ENCODE measurements at regions not wholly inside any gene's neighbourhood (a gene's known extent, or its start where the extent isn't known, plus 50 kb on each side); places are given as distances from the start of the nearest gene placed in this dataset.

DNA sequence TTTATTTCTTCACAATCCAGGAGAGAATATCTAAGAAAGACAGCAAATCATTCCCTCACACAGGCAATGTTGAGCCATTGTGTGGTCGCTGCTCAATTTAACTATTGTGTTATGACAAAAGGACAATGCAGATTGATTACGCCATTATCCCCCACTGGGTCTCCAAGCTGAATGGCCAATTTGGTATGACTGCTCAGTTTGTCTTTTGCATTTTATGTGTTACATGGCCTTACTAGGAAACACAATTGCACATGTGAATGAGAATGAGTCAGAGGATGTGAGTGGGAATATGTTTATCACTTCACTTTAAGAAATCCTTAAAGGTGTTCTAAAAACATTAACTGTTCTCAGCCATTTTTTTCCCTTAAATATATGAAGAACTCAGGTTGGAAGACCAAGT, 108.3 kb downstream of the FAM174A start:
- ATAC-seq (no peak), FAIRE-seq (no peak), DNase-seq (ENCODE audit: low read depth, low spot score) (no peak)
- Histone ChIP-seq H3K79me2 (ENCODE audit: control insufficient read depth, insufficient read depth, low read length) (no peaks in the 10 kb centered on the region), H3K27me3 (replicated peaks in 1 of 2; ENCODE audit: control insufficient read depth in 2 of 2, insufficient read depth in 2 of 2, low read length in 1 of 2) (no peaks in the 10 kb centered on the region), H2AFZ (ENCODE audit: control insufficient read depth, low read depth, low read length) (no peak overlapping the region), H3K36me3 (ENCODE audit: control insufficient read depth in 2 of 2, insufficient read depth in 2 of 2, low read length in 1 of 2) (no peaks in the 10 kb centered on the region), H3K4me1 (ENCODE audit: control insufficient read depth, insufficient read depth, low read length) (no peaks in the 10 kb centered on the region), H3K27ac (ENCODE audit: control insufficient read depth, insufficient read depth) (no peak overlapping the region), H3K4me3 (no peak overlapping the region), H4K20me1 (ENCODE audit: control insufficient read depth, insufficient read depth) (no peaks in the 10 kb centered on the region), H3K9me3 (replicated peaks; ENCODE audit: control insufficient read depth, insufficient read depth, low read length) (no peaks in the 10 kb centered on the region), H3K9ac (ENCODE audit: control insufficient read depth, insufficient read depth, low read length) (no peak overlapping the region), H3K4me2 (ENCODE audit: control insufficient read depth, insufficient read depth) (no peak overlapping the region)
- intact Hi-C loops (cut with micrococcal nuclease; ENCODE audit: unreplicated experiment): no loop called here
- ChIA-PET SMC1A (ENCODE audit: uncharacterized antibody, unreplicated experiment) (interaction anchor here (1.7 kb wide), 1 partner anchor 12 kb away, joined by 4 read pairs; no protein-coding TSS in a partner anchor), POLR2A (no interaction called here), CTCF (no interaction called here), RAD21 (ENCODE audit: unreplicated experiment) (interaction anchor here (1.7 kb wide), 1 partner anchor 11 kb away, joined by 4 read pairs; no protein-coding TSS in a partner anchor)
- 91% methylated on average over 2 of the region's 2 CpGs for WGBS (ENCODE audit: insufficient coverage, insufficient replicate concordance, low lambda C conversion rate, missing lambda C conversion rate)
- in situ Hi-C loops (cut with MboI): no loop called here
- no peak for TF ChIP-seq SMAD5 (IDR thresholded peaks at IDR 0.05; ENCODE audit: low read depth)
- TF ChIP-seq STAT1 (conservative IDR thresholded peaks at IDR 0.05): no peak
- no peak for TF ChIP-seq IKZF2 (IDR thresholded peaks at IDR 0.05)
- TF ChIP-seq BCL11A (IDR thresholded peaks at IDR 0.05; ENCODE audit: low read depth, low read length): no peak
- TF ChIP-seq TBL1XR1 (IDR thresholded peaks at IDR 0.05; ENCODE audit: low read depth, low read length): no peak
- no peak for TF ChIP-seq MEF2A (IDR thresholded peaks at IDR 0.05; ENCODE audit: insufficient read depth, low read depth, low read length)
- no peak for TF ChIP-seq LARP7 (IDR thresholded peaks at IDR 0.05)
- no TSS peak for BruUV-seq (replicated peaks)

DNA sequence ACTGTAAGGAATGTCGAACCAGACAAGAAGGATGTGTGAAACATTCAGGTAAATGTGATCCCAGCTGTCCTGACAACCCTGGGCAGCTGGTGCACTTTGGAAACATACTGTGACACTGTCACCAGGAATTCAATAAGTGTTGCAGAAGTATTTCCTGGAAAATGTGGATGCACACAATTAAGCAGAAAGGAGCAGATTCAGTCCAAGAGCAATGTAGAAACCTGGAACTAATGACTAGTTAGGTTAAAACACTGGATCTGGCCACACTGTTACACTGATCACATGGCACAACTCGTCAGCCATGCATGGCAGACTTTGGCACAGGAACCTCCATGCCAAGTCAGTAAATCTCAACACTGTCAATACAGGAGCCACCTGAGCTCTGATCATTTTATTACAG, 109.0 kb downstream of the FAM174A start:
- in situ Hi-C loops (cut with MboI): no loop called here
- no peak for TF ChIP-seq BHLHE40 (IDR thresholded peaks at IDR 0.05; ENCODE audit: borderline replicate concordance in 1 of 2, low read depth in 2 of 2, low read length in 1 of 2)
- TF ChIP-seq, protein P1, sequence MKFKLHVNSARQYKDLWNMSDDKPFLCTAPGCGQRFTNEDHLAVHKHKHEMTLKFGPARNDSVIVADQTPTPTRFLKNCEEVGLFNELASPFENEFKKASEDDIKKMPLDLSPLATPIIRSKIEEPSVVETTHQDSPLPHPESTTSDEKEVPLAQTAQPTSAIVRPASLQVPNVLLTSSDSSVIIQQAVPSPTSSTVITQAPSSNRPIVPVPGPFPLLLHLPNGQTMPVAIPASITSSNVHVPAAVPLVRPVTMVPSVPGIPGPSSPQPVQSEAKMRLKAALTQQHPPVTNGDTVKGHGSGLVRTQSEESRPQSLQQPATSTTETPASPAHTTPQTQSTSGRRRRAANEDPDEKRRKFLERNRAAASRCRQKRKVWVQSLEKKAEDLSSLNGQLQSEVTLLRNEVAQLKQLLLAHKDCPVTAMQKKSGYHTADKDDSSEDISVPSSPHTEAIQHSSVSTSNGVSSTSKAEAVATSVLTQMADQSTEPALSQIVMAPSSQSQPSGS (IDR thresholded peaks at IDR 0.05; ENCODE audit: low read length): no peak
- TF ChIP-seq SREBF2 (IDR thresholded peaks at IDR 0.05; ENCODE audit: low read length): no peak
- TF ChIP-seq CBFB (IDR thresholded peaks at IDR 0.05; ENCODE audit: low read depth): no peak
- TF ChIP-seq KLF5 (IDR thresholded peaks at IDR 0.05; ENCODE audit: partially characterized antibody): no peak
- TF ChIP-seq, protein P2, sequence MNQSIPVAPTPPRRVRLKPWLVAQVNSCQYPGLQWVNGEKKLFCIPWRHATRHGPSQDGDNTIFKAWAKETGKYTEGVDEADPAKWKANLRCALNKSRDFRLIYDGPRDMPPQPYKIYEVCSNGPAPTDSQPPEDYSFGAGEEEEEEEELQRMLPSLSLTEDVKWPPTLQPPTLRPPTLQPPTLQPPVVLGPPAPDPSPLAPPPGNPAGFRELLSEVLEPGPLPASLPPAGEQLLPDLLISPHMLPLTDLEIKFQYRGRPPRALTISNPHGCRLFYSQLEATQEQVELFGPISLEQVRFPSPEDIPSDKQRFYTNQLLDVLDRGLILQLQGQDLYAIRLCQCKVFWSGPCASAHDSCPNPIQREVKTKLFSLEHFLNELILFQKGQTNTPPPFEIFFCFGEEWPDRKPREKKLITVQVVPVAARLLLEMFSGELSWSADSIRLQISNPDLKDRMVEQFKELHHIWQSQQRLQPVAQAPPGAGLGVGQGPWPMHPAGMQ (IDR thresholded peaks at IDR 0.05; ENCODE audit: borderline replicate concordance): no peak
- TF ChIP-seq, protein P3, sequence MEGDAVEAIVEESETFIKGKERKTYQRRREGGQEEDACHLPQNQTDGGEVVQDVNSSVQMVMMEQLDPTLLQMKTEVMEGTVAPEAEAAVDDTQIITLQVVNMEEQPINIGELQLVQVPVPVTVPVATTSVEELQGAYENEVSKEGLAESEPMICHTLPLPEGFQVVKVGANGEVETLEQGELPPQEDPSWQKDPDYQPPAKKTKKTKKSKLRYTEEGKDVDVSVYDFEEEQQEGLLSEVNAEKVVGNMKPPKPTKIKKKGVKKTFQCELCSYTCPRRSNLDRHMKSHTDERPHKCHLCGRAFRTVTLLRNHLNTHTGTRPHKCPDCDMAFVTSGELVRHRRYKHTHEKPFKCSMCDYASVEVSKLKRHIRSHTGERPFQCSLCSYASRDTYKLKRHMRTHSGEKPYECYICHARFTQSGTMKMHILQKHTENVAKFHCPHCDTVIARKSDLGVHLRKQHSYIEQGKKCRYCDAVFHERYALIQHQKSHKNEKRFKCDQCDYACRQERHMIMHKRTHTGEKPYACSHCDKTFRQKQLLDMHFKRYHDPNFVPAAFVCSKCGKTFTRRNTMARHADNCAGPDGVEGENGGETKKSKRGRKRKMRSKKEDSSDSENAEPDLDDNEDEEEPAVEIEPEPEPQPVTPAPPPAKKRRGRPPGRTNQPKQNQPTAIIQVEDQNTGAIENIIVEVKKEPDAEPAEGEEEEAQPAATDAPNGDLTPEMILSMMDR (IDR thresholded peaks at IDR 0.05 in 2 of 3, conservative IDR thresholded peaks at IDR 0.05 in 1 of 3; ENCODE audit: control insufficient read depth in 2 of 3, extremely low read depth in 1 of 3, insufficient read depth in 1 of 3, low read depth in 3 of 3, low read length in 3 of 3): no peak
- TF ChIP-seq ZNF384 (IDR thresholded peaks at IDR 0.05; ENCODE audit: borderline replicate concordance, low read depth, low read length): no peak

More for the DNA sequence above, 109.0 kb downstream of the FAM174A start:
- ATAC-seq: no peak
- CTCF ChIA-PET: no interaction called here
- Histone ChIP-seq H3K27ac (ENCODE audit: control insufficient read depth, insufficient read depth) (no peak overlapping the region), H2AFZ (ENCODE audit: control insufficient read depth, low read depth, low read length) (no peak overlapping the region), H3K9me3 (replicated peaks; ENCODE audit: control insufficient read depth, insufficient read depth, low read length) (no peaks in the 10 kb centered on the region), H3K27me3 (replicated peaks in 1 of 2; ENCODE audit: control insufficient read depth in 2 of 2, insufficient read depth in 2 of 2, low read length in 1 of 2) (no peaks in the 10 kb centered on the region), H3K4me2 (ENCODE audit: control insufficient read depth, insufficient read depth) (no peak overlapping the region), H3K79me2 (ENCODE audit: control insufficient read depth, insufficient read depth, low read length) (no peaks in the 10 kb centered on the region), H3K4me1 (ENCODE audit: control insufficient read depth, insufficient read depth, low read length) (no peaks in the 10 kb centered on the region), H4K20me1 (ENCODE audit: control insufficient read depth, insufficient read depth) (no peaks in the 10 kb centered on the region), H3K4me3 (no peak overlapping the region), H3K9ac (ENCODE audit: control insufficient read depth, insufficient read depth, low read length) (no peak overlapping the region), H3K36me3 (ENCODE audit: control insufficient read depth in 2 of 2, insufficient read depth in 2 of 2, low read length in 1 of 2) (no peaks in the 10 kb centered on the region)
- DNase-seq (ENCODE audit: low read depth, low spot score): no peak
- 46% methylated on average over 2 of the region's 2 CpGs for WGBS (ENCODE audit: insufficient coverage, insufficient replicate concordance, low lambda C conversion rate, missing lambda C conversion rate)
- POLR2A ChIA-PET: no interaction called here
- intact Hi-C loops (cut with micrococcal nuclease; ENCODE audit: unreplicated experiment): no loop called here
- RAD21 ChIA-PET (ENCODE audit: unreplicated experiment): interaction anchor here (1.7 kb wide), 1 partner anchor 11 kb away, joined by 4 read pairs; no protein-coding TSS in a partner anchor
- no peak for FAIRE-seq
- BruUV-seq (replicated peaks): no TSS peak
- SMC1A ChIA-PET (ENCODE audit: uncharacterized antibody, unreplicated experiment): interaction anchor here (0.6 kb wide), 1 partner anchor 12 kb away, joined by 3 read pairs; no protein-coding TSS in a partner anchor
